NCI-H226 (cell line): ENCODE measurements at regions not wholly inside any gene's neighbourhood (a gene's known extent, or its start where the extent isn't known, plus 50 kb on each side); places are given as distances from the start of the nearest gene placed in this dataset.
"Not testable (repeated sequence)": the region's sequence is repeated elsewhere in the genome, so short reads cannot be mapped to it uniquely, and the experiment has no call there.

Experiments used
- DNase-seq: peaks from one replicate; pipeline ENCODE4 v3.0.0-alpha.2; 2015

GRCh38 chr17:31609996-31610910, 218.8 kb downstream of the RAB11FIP4 start:
- DNase-seq = no peak

GRCh38 chr17:31609331-31609730, 217.9 kb downstream of the RAB11FIP4 start:
- no peak for DNase-seq

- DNase-seq = peak; percentile 24
Measured at GRCh38 chr17:31608659-31609254, 217.3 kb downstream of the RAB11FIP4 start.

- DNase-seq = no peak
Measured at GRCh38 chr17:31605761-31606160, 214.3 kb downstream of the RAB11FIP4 start.

- no peak for DNase-seq
Measured at GRCh38 chr17:31604936-31605335, 213.5 kb downstream of the RAB11FIP4 start.

- not testable (repeated sequence) for DNase-seq
Measured at GRCh38 chr17:31600144-31600543, 208.7 kb downstream of the RAB11FIP4 start.

- DNase-seq = no peak
Measured at GRCh38 chr17:31598921-31599571, 207.6 kb downstream of the RAB11FIP4 start.

- no peak for DNase-seq
Measured at GRCh38 chr17:31598399-31598782, 206.9 kb downstream of the RAB11FIP4 start.

- no peak for DNase-seq
Measured at GRCh38 chr17:31597646-31598398, 206.3 kb downstream of the RAB11FIP4 start.

GRCh38 chr17:31596382-31597323, 205.2 kb downstream of the RAB11FIP4 start:
- peak; percentile 99 for DNase-seq

- DNase-seq = no peak
Measured at GRCh38 chr17:31595666-31596381, 204.3 kb downstream of the RAB11FIP4 start.

GRCh38 chr17:31595076-31595475, 203.6 kb downstream of the RAB11FIP4 start:
- no peak for DNase-seq

GRCh38 chr17:31594416-31594815, 202.9 kb downstream of the RAB11FIP4 start:
- no peak for DNase-seq

- DNase-seq = no peak
Measured at GRCh38 chr17:31593806-31594205, 202.3 kb downstream of the RAB11FIP4 start.

GRCh38 chr17:31591924-31592323, 200.4 kb downstream of the RAB11FIP4 start:
- no peak for DNase-seq

GRCh38 chr17:31588512-31588911, 197.0 kb downstream of the RAB11FIP4 start:
- DNase-seq = no peak

GRCh38 chr17:31588034-31588433, 196.6 kb downstream of the RAB11FIP4 start:
- no peak for DNase-seq
